Uterus (tissue), 2 donors: ENCODE measurements at regions not wholly inside any gene's neighbourhood (a gene's known extent, or its start where the extent isn't known, plus 50 kb on each side); places are given as distances from the start of the nearest gene placed in this dataset.
"Not testable (repeated sequence)": the region's sequence is repeated elsewhere in the genome, so short reads cannot be mapped to it uniquely, and the experiment has no call there.

Experiments used
- POLR2A ChIP-seq, 2 donors: fragments of 450-650 bp; IDR thresholded peaks; one replicate each; pipeline ENCODE4 v1.6.1; 2016; ENCODE audit warnings: antibody characterized with exemption in 2 of 2, mild to moderate bottlenecking in 1 of 2, moderate library complexity in 1 of 2
- TF ChIP-seq, protein P1 (sequence below), 4 experiments: fragments of 200-600 bp in 2 of 4; fragments of 450-650 bp in 2 of 4; sonication (generic) in 2 of 4; IDR thresholded peaks; one replicate each; pipeline ENCODE4 v1.5.1; 2016 to 2019; ENCODE audit warnings: antibody characterized with exemption in 4 of 4, mild to moderate bottlenecking in 2 of 4, moderate library complexity in 1 of 4

GRCh38 chr20:25771818-25772217, 75.2 kb upstream of the ZNF337 start:
- TF ChIP-seq, protein P1, sequence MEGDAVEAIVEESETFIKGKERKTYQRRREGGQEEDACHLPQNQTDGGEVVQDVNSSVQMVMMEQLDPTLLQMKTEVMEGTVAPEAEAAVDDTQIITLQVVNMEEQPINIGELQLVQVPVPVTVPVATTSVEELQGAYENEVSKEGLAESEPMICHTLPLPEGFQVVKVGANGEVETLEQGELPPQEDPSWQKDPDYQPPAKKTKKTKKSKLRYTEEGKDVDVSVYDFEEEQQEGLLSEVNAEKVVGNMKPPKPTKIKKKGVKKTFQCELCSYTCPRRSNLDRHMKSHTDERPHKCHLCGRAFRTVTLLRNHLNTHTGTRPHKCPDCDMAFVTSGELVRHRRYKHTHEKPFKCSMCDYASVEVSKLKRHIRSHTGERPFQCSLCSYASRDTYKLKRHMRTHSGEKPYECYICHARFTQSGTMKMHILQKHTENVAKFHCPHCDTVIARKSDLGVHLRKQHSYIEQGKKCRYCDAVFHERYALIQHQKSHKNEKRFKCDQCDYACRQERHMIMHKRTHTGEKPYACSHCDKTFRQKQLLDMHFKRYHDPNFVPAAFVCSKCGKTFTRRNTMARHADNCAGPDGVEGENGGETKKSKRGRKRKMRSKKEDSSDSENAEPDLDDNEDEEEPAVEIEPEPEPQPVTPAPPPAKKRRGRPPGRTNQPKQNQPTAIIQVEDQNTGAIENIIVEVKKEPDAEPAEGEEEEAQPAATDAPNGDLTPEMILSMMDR (IDR thresholded peaks at IDR 0.05) = not testable (repeated sequence)
- TF ChIP-seq POLR2A (IDR thresholded peaks at IDR 0.05) = not testable (repeated sequence)
